Chondrocyte (in vitro differentiated cells): ENCODE measurements at regions not wholly inside any gene's neighbourhood (a gene's known extent, or its start where the extent isn't known, plus 50 kb on each side); places are given as distances from the start of the nearest gene placed in this dataset.

ENCODE experiments used
- DNase-seq: peaks from one replicate; pipeline ENCODE4 v3.0.0; 2021; ENCODE audit warnings: mixed read lengths, low spot score
- H3K27ac Mint-ChIP-seq: one replicate; pipeline ENCODE4 v1.8.0; 2021; ENCODE audit warnings: mild to moderate bottlenecking, moderate library complexity, mixed read lengths; ENCODE audit not compliant: unreplicated experiment
- H3K27me3 Mint-ChIP-seq: 2 replicates; pipeline ENCODE4 v1.8.0; 2021; ENCODE audit warnings: low read depth, mixed read lengths
- H3K36me3 Mint-ChIP-seq: 2 replicates; pipeline ENCODE4 v1.8.0; 2021; ENCODE audit warnings: low read depth, mixed read lengths
- H3K4me1 Mint-ChIP-seq: 2 replicates; pipeline ENCODE4 v1.8.0; 2021; ENCODE audit warnings: low read depth, mild to moderate bottlenecking, mixed read lengths
- H3K4me3 Mint-ChIP-seq: one replicate; pipeline ENCODE4 v1.8.0; 2021; ENCODE audit warnings: mild to moderate bottlenecking, moderate library complexity, mixed read lengths; ENCODE audit not compliant: unreplicated experiment
- H3K9me3 Mint-ChIP-seq: 2 replicates; pipeline ENCODE4 v1.8.0; 2021; ENCODE audit warnings: low read depth, mixed read lengths
- CTCF ChIP-seq: fragments of 200-600 bp; sonication (generic); IDR thresholded peaks from 2 replicates; pipeline ENCODE4 v1.5.0; 2021; ENCODE audit warnings: antibody characterized with exemption, mild to moderate bottlenecking, moderate library complexity

- no peak for DNase-seq
- TF ChIP-seq CTCF, result no peak
- Mint-ChIP-seq H3K36me3 (no peaks in the 10 kb centered on the region), H3K4me1 (no peaks in the 10 kb centered on the region), H3K9me3 (peaks cover 3% of the 10 kb centered on the region), H3K27me3 (no peaks in the 10 kb centered on the region), H3K4me3 (no peak overlapping the region), H3K27ac (no peak overlapping the region)
Measured at GRCh38 chr2:60298006-60298696, 255.3 kb downstream of the BCL11A start.

- H3K4me1 Mint-ChIP-seq, result no peaks in the 10 kb centered on the region
- no peaks in the 10 kb centered on the region for H3K27me3 Mint-ChIP-seq
- H3K9me3 Mint-ChIP-seq, result peaks cover 3% of the 10 kb centered on the region
- H3K27ac Mint-ChIP-seq, result no peak overlapping the region
- H3K4me3 Mint-ChIP-seq, result no peak overlapping the region
- no peak for TF ChIP-seq CTCF
- no peak for DNase-seq
- no peaks in the 10 kb centered on the region for H3K36me3 Mint-ChIP-seq
Measured at GRCh38 chr2:60297296-60298005, 256.0 kb downstream of the BCL11A start.

GRCh38 chr2:60296219-60296955 lies 257.1 kb downstream of the BCL11A start:
- Mint-ChIP-seq H3K36me3 (no peaks in the 10 kb centered on the region), H3K9me3 (peaks cover 3% of the 10 kb centered on the region), H3K27ac (no peak overlapping the region), H3K4me3 (no peak overlapping the region), H3K27me3 (peaks cover 2% of the 10 kb centered on the region), H3K4me1 (no peaks in the 10 kb centered on the region)
- TF ChIP-seq CTCF, result no peak
- no peak for DNase-seq

GRCh38 chr2:60295636-60295962 lies 257.9 kb downstream of the BCL11A start:
- H3K4me1 Mint-ChIP-seq, result no peaks in the 10 kb centered on the region
- no peaks in the 10 kb centered on the region for H3K36me3 Mint-ChIP-seq
- no peak overlapping the region for H3K4me3 Mint-ChIP-seq
- H3K27me3 Mint-ChIP-seq, result peaks cover 5% of the 10 kb centered on the region
- TF ChIP-seq CTCF, result peak; percentile 9
- DNase-seq, result no peak
- H3K27ac Mint-ChIP-seq, result no peak overlapping the region
- peaks cover 3% of the 10 kb centered on the region for H3K9me3 Mint-ChIP-seq

- H3K27ac Mint-ChIP-seq, result no peak overlapping the region
- no peaks in the 10 kb centered on the region for H3K36me3 Mint-ChIP-seq
- H3K27me3 Mint-ChIP-seq, result peaks cover 5% of the 10 kb centered on the region
- no peaks in the 10 kb centered on the region for H3K4me1 Mint-ChIP-seq
- DNase-seq, result no peak
- no peak overlapping the region for H3K4me3 Mint-ChIP-seq
- peaks cover 3% of the 10 kb centered on the region for H3K9me3 Mint-ChIP-seq
- no peak for TF ChIP-seq CTCF
Measured at GRCh38 chr2:60294901-60295635, 258.4 kb downstream of the BCL11A start.
